ENCODE measurements at regions not wholly inside any gene's neighbourhood (a gene's known extent, or its start where the extent isn't known, plus 50 kb on each side); places are given as distances from the start of the nearest gene placed in this dataset.

DNA sequence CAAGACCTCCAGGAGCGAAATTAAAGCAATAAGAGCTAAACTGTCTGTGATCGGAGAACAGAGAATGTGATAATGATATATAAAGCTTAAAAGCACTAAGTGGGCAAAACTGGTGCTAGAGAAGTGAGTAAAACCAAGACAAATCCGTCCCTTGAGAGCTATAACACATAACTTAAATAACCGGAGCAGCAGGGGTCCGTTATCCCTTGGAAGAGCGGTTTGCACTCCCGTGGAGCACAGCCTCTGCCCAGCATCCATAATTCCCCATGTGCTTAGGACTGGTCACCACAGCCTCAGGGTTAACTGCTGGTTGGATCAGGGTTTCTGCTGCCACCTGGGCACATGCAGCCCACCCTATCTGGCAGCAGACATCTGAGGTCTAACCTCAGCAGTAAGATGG, 489.0 kb downstream of the NPIPA7 start:
- TF ChIP-seq, protein P1, sequence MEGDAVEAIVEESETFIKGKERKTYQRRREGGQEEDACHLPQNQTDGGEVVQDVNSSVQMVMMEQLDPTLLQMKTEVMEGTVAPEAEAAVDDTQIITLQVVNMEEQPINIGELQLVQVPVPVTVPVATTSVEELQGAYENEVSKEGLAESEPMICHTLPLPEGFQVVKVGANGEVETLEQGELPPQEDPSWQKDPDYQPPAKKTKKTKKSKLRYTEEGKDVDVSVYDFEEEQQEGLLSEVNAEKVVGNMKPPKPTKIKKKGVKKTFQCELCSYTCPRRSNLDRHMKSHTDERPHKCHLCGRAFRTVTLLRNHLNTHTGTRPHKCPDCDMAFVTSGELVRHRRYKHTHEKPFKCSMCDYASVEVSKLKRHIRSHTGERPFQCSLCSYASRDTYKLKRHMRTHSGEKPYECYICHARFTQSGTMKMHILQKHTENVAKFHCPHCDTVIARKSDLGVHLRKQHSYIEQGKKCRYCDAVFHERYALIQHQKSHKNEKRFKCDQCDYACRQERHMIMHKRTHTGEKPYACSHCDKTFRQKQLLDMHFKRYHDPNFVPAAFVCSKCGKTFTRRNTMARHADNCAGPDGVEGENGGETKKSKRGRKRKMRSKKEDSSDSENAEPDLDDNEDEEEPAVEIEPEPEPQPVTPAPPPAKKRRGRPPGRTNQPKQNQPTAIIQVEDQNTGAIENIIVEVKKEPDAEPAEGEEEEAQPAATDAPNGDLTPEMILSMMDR (IDR thresholded peaks at IDR 0.05; ENCODE audit: borderline replicate concordance, insufficient read depth, low read depth, low read length), result no peak
- H3K4me3 ChIP-seq (ENCODE audit: low read depth, low read length), result no peak overlapping the region

DNA sequence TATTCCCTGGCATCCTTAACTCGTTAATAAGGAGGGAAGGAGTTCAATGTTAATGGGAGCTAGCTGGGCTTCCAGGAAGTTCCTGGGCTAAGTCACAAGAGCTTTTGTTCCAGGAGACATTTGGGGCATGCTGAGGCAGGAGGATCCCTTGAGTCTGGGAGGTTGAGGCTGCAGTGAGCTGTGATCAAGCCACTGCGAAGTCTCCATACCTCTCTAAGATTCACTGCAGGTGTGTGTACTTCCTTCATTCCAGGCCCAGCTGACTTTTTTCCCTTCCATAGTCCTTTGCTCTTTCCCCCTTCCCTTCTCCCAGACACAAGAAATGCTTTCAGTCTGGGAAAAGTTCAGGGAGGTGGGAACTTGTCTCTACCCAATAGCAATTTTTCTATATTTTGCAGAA, 489.8 kb downstream of the NPIPA7 start:
- no peak overlapping the region for H3K4me3 ChIP-seq (ENCODE audit: low read depth, low read length)
- TF ChIP-seq, protein P1 (IDR thresholded peaks at IDR 0.05; ENCODE audit: borderline replicate concordance, insufficient read depth, low read depth, low read length), result no peak

DNA sequence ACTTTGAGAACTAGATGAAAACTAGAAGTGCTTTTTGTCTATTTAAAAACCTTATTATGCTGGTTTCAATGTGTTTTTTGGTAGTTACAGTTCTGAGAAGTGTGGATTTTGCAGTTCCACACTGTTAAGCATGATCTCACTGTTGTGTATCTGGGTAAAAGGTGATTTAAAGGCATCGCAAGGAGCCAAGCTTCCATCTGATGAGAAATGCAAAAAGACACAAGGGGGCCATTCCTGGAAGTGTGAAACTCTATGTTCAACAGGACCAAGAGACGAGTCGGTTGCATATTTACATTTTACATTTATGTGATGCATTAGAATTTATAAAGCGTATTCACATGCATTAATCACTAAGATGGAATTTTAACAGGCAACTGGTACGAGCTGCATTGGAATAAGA, 490.8 kb downstream of the NPIPA7 start:
- no peak overlapping the region for H3K4me3 ChIP-seq (ENCODE audit: low read depth, low read length)
- TF ChIP-seq, protein P1 (IDR thresholded peaks at IDR 0.05; ENCODE audit: borderline replicate concordance, insufficient read depth, low read depth, low read length), result no peak

DNA sequence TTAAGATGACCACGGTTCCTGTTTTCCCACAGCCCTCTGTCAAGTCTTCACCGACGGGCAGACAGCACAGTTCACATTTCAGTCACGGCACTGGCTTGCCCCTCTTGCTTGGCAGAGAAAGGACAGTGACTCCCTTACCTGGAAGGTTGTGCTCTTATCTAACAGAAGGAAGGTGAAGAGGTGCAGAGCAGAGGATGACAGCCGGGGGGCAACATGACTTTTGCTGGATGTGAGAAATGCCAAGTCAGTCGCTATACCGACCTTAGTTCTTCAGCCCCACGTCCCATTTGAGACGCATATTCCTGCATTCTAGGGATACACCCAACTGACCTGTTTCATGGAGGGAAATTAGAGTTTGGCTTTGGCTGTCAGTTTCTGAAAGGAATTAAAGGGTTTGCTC, 492.3 kb downstream of the NPIPA7 start:
- H3K4me3 ChIP-seq (ENCODE audit: low read depth, low read length), result no peak overlapping the region

DNA sequence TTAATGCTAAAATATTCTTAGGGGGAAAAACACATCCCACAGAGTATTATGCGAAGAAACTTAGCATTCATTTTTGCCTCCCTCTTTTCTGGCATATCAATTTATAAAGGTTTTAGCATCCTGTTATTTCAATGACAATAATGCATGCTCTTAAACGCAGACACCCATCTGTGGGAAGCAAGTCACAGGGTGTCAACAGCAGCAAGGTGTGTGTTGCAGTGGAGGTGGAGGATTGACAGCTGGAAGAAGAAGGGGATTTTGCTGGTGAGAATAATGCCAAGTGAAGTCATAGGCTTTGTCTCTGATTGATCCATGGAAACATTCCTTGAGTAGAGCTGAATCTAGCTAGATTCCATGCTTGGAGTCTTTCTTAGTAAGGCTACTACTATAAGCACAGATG, 498.1 kb downstream of the NPIPA7 start:
- no peak overlapping the region for H3K4me3 ChIP-seq (ENCODE audit: low read depth, low read length)
- TF ChIP-seq, protein P1 (IDR thresholded peaks at IDR 0.05; ENCODE audit: borderline replicate concordance, insufficient read depth, low read depth, low read length), result no peak

More for the DNA sequence above, 492.3 kb downstream of the NPIPA7 start:
- TF ChIP-seq, protein P1 (IDR thresholded peaks at IDR 0.05; ENCODE audit: borderline replicate concordance, insufficient read depth, low read depth, low read length), result no peak

DNA sequence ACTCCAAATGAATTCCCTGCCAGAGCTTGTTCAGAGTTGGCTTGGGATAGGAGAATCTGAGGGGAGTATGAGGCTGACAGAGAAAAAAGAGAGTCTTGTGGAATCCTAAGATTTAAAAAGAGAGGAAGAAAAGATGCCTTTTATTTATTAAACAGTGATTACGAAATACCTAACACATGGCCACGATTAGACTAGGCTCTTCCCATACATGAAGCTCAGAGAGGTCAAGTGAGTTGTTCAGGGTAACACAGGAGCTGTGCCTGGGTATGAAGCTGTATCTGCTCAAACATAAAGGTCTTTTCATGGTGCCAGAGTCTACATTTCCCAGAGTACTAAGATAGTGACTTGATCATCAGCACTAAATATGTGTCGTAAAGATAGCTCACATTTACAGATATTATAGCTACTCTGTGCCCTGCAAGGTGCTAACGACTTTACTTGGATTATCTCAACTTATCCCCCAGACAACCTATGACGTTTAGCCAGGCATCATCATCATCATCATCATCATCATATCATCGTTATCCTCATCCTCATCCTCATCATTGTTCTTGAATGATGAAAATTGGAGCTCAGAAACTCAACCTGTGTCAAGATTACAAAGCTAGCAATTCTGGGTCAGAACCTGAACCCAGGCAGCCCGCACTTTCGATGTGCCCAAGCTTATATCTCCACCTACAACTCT, 500.8 kb downstream of the NPIPA7 start:
- TF ChIP-seq, protein P1 (IDR thresholded peaks at IDR 0.05; ENCODE audit: borderline replicate concordance, insufficient read depth, low read depth, low read length), result no peak
- no peak overlapping the region for H3K4me3 ChIP-seq (ENCODE audit: low read depth, low read length)

DNA sequence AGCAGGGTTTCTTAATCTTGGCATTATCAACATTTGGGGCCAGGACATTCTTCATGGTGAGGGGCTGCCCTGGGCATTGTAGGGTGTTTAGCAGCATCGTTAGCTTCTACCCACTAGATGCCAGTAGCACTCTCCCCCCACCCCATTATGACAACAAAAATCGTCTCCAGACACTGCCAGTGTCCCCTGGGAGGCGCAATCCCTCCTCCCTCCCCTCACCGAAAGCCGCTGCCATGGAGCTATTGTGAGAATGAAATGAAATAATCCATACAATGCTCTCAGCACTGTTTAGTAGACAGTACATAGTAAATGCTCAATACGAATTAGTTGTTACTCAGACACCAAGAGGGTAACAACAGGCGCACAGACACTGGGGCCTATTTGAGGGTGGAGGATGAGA, 502.9 kb downstream of the NPIPA7 start:
- H3K4me3 ChIP-seq (ENCODE audit: low read depth, low read length), result no peak overlapping the region
- TF ChIP-seq, protein P1 (IDR thresholded peaks at IDR 0.05; ENCODE audit: borderline replicate concordance, insufficient read depth, low read depth, low read length), result no peak

Measured in GM12875 (cell line).